ENCODE measurements at regions not wholly inside any gene's neighbourhood (a gene's known extent, or its start where the extent isn't known, plus 50 kb on each side); places are given as distances from the start of the nearest gene placed in this dataset.

- Histone ChIP-seq H3K9ac (ENCODE audit: low read depth, low read length) (no peak overlapping the region), H2AFZ (ENCODE audit: low read depth, low read length) (no peak overlapping the region), H3K4me3 (ENCODE audit: low read depth in 1 of 2, low read length in 2 of 2) (no peak overlapping the region), H3K36me3 (ENCODE audit: insufficient read depth, low read length) (no peaks in the 10 kb centered on the region), H3K79me2 (ENCODE audit: insufficient read depth, low read length) (no peaks in the 10 kb centered on the region), H3K9me3 (ENCODE audit: insufficient read depth, low read length, severe bottlenecking) (no peaks in the 10 kb centered on the region), H3K4me2 (ENCODE audit: insufficient read depth, low read length) (no peak overlapping the region), H3K27me3 (ENCODE audit: insufficient read depth, low read length, poor library complexity) (peaks cover 5% of the 10 kb centered on the region), H3K27ac (ENCODE audit: low read length) (no peak overlapping the region), H4K20me1 (ENCODE audit: insufficient read depth, low read length) (no peaks in the 10 kb centered on the region), H3K4me1 (ENCODE audit: insufficient read depth, low read length) (no peaks in the 10 kb centered on the region)
- DNase-seq (no peak), ATAC-seq (ENCODE audit: insufficient read depth, low read depth) (no peak)
- no peak for TF ChIP-seq CTCF (IDR thresholded peaks at IDR 0.05; ENCODE audit: borderline replicate concordance, extremely low read depth, low read length, poor library complexity, severe bottlenecking)
- no peak for TF ChIP-seq EZH2 (IDR thresholded peaks at IDR 0.05; ENCODE audit: borderline replicate concordance, low read depth, low read length, severe bottlenecking)
Measured at GRCh38 chr6:151682922-151683321, 124.6 kb upstream of the ESR1 start.

DNA sequence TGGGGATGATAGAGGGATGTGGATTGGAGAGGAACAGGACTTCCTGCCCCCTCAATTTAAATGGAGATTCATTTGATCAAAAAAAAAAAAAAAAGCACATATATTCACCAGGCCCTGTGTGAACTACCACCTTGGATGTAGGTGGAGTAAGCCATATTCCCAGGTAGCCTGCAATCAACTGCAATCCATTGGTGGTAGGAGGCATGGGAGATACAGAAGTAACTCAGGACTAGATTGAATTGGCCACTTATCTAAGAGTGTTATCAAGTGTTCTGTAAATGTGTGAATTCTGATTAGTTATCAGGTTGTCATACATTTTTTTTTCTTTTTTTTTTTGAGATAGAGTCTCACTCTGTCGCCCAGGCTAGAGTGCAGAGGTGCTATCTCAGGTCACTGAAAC, 124.1 kb upstream of the ESR1 start:
- no peak for ATAC-seq (ENCODE audit: insufficient read depth, low read depth)

GRCh38 chr6:151689499-151690201, 117.8 kb upstream of the ESR1 start:
- Histone ChIP-seq H2AFZ (ENCODE audit: low read depth, low read length) (no peak overlapping the region), H4K20me1 (ENCODE audit: insufficient read depth, low read length) (no peaks in the 10 kb centered on the region), H3K4me3 (ENCODE audit: low read depth in 1 of 2, low read length in 2 of 2) (no peak overlapping the region), H3K4me2 (ENCODE audit: insufficient read depth, low read length) (no peak overlapping the region), H3K36me3 (ENCODE audit: insufficient read depth, low read length) (no peaks in the 10 kb centered on the region), H3K9ac (ENCODE audit: low read depth, low read length) (no peak overlapping the region), H3K79me2 (ENCODE audit: insufficient read depth, low read length) (no peaks in the 10 kb centered on the region), H3K9me3 (ENCODE audit: insufficient read depth, low read length, severe bottlenecking) (no peaks in the 10 kb centered on the region), H3K27ac (ENCODE audit: low read length) (no peak overlapping the region), H3K27me3 (ENCODE audit: insufficient read depth, low read length, poor library complexity) (peaks cover 5% of the 10 kb centered on the region), H3K4me1 (ENCODE audit: insufficient read depth, low read length) (no peaks in the 10 kb centered on the region)
- ATAC-seq (ENCODE audit: insufficient read depth, low read depth) (no peak), DNase-seq (no peak)
- TF ChIP-seq CTCF (IDR thresholded peaks at IDR 0.05; ENCODE audit: borderline replicate concordance, extremely low read depth, low read length, poor library complexity, severe bottlenecking), result no peak
- TF ChIP-seq EZH2 (IDR thresholded peaks at IDR 0.05; ENCODE audit: borderline replicate concordance, low read depth, low read length, severe bottlenecking), result no peak

More for the DNA sequence above, 124.1 kb upstream of the ESR1 start:
- H3K9ac ChIP-seq (ENCODE audit: low read depth, low read length), result no peak overlapping the region
- no peak overlapping the region for H3K27ac ChIP-seq (ENCODE audit: low read length)
- no peaks in the 10 kb centered on the region for H3K4me1 ChIP-seq (ENCODE audit: insufficient read depth, low read length)
- no peak overlapping the region for H3K4me2 ChIP-seq (ENCODE audit: insufficient read depth, low read length)
- no peak overlapping the region for H3K4me3 ChIP-seq (ENCODE audit: low read depth in 1 of 2, low read length in 2 of 2)
- H3K79me2 ChIP-seq (ENCODE audit: insufficient read depth, low read length), result no peaks in the 10 kb centered on the region
- no peak for DNase-seq
- H3K36me3 ChIP-seq (ENCODE audit: insufficient read depth, low read length), result no peaks in the 10 kb centered on the region
- TF ChIP-seq CTCF (IDR thresholded peaks at IDR 0.05; ENCODE audit: borderline replicate concordance, extremely low read depth, low read length, poor library complexity, severe bottlenecking), result no peak
- peaks cover 5% of the 10 kb centered on the region for H3K27me3 ChIP-seq (ENCODE audit: insufficient read depth, low read length, poor library complexity)
- no peak overlapping the region for H2AFZ ChIP-seq (ENCODE audit: low read depth, low read length)
- H4K20me1 ChIP-seq (ENCODE audit: insufficient read depth, low read length), result no peaks in the 10 kb centered on the region
- no peaks in the 10 kb centered on the region for H3K9me3 ChIP-seq (ENCODE audit: insufficient read depth, low read length, severe bottlenecking)

Data from DND-41 (cell line).